H9 (cell line): ENCODE measurements at regions not wholly inside any gene's neighbourhood (a gene's known extent, or its start where the extent isn't known, plus 50 kb on each side); places are given as distances from the start of the nearest gene placed in this dataset.

Experiments used
- DNase-seq: peaks from one replicate; pipeline ENCODE4 v3.0.0-alpha.2; 2017
- H2AFZ ChIP-seq: one replicate; pipeline ENCODE4 v1.6.1; 2013; ENCODE audit warnings: mild to moderate bottlenecking, low read length, control low read depth, moderate library complexity
- H2AK5ac ChIP-seq: 2 replicates; pipeline ENCODE4 v1.6.1; 2013; ENCODE audit warnings: low read length, control low read depth, mixed read lengths; ENCODE audit not compliant: insufficient read length
- H2BK120ac ChIP-seq: one replicate; pipeline ENCODE4 v1.6.1; 2013; ENCODE audit warnings: low read depth, mild to moderate bottlenecking, low read length, control low read depth, inconsistent platforms; ENCODE audit not compliant: poor library complexity, severe bottlenecking
- H2BK12ac ChIP-seq: 2 replicates; pipeline ENCODE4 v1.6.1; 2013; ENCODE audit warnings: low read length, control low read depth, mixed read lengths, low read depth; ENCODE audit not compliant: insufficient read length
- H2BK15ac ChIP-seq: 2 replicates; pipeline ENCODE4 v1.6.1; 2013; ENCODE audit warnings: low read depth, low read length, control low read depth
- H2BK20ac ChIP-seq: one replicate; pipeline ENCODE4 v1.6.1; 2013; ENCODE audit warnings: low read depth, mild to moderate bottlenecking, low read length, control low read depth, inconsistent platforms; ENCODE audit not compliant: poor library complexity, severe bottlenecking
- H2BK5ac ChIP-seq: 2 replicates; pipeline ENCODE4 v1.6.1; 2013; ENCODE audit warnings: low read length, control low read depth, mixed read lengths; ENCODE audit not compliant: insufficient read length
- H3K14ac ChIP-seq: 2 replicates; pipeline ENCODE4 v1.6.1; 2013; ENCODE audit warnings: low read length, control low read depth; ENCODE audit not compliant: insufficient read depth
- H3K18ac ChIP-seq: 2 replicates; pipeline ENCODE4 v1.6.1; 2013; ENCODE audit warnings: low read depth, mild to moderate bottlenecking, mixed read lengths, low read length, control low read depth; ENCODE audit not compliant: insufficient read length
- H3K23ac ChIP-seq: 2 replicates; pipeline ENCODE4 v1.6.1; 2013; ENCODE audit warnings: low read length, control low read depth, mixed read lengths, low read depth; ENCODE audit not compliant: insufficient read length
- H3K23me2 ChIP-seq: 2 replicates; pipeline ENCODE4 v1.6.1; 2013; ENCODE audit warnings: low read depth, mild to moderate bottlenecking, mixed read lengths, low read length, control low read depth; ENCODE audit not compliant: insufficient read length, poor library complexity, severe bottlenecking
- H3K27ac ChIP-seq: 2 replicates; pipeline ENCODE4 v1.5.1; 2013; ENCODE audit warnings: low read length, control low read depth, mixed read lengths, low read depth; ENCODE audit not compliant: insufficient read length
- H3K27me3 ChIP-seq: 2 replicates; pipeline ENCODE4 v1.6.1; 2013; ENCODE audit warnings: low read length, control low read depth, inconsistent platforms; ENCODE audit not compliant: insufficient read depth
- H3K4ac ChIP-seq: 2 replicates; pipeline ENCODE4 v1.6.1; 2013; ENCODE audit warnings: low read depth, mild to moderate bottlenecking, control low read depth, inconsistent platforms, low read length, moderate library complexity
- H3K4me1 ChIP-seq: 2 replicates; pipeline ENCODE4 v1.6.1; 2013; ENCODE audit warnings: low read length, control low read depth, inconsistent platforms; ENCODE audit not compliant: insufficient read depth
- H3K4me2 ChIP-seq: 2 replicates; pipeline ENCODE4 v1.6.1; 2013; ENCODE audit warnings: low read length, control low read depth, mixed read lengths; ENCODE audit not compliant: insufficient read length, insufficient read depth
- H3K56ac ChIP-seq: 2 replicates; pipeline ENCODE4 v1.6.1; 2013; ENCODE audit warnings: low read depth, mild to moderate bottlenecking, mixed read lengths, low read length, control low read depth; ENCODE audit not compliant: insufficient read length
- H3K79me1 ChIP-seq: 2 replicates; pipeline ENCODE4 v1.6.1; 2013; ENCODE audit warnings: low read depth, mild to moderate bottlenecking, moderate library complexity, low read length, control low read depth, inconsistent platforms; ENCODE audit not compliant: insufficient read depth, poor library complexity, severe bottlenecking
- H3K79me2 ChIP-seq: 2 replicates; pipeline ENCODE4 v1.6.1; 2013; ENCODE audit warnings: low read length, control low read depth, inconsistent platforms; ENCODE audit not compliant: insufficient read depth
- H3K9ac ChIP-seq: 2 replicates; pipeline ENCODE4 v1.6.1; 2013; ENCODE audit warnings: low read length, control low read depth, mixed read lengths; ENCODE audit not compliant: insufficient read length; ENCODE audit errors: extremely low read depth
- H3K9me3 ChIP-seq: one replicate; pipeline ENCODE4 v1.6.1; 2013; ENCODE audit warnings: low read depth, low read length, inconsistent platforms; ENCODE audit not compliant: control insufficient read depth
- H3T11ph ChIP-seq: one replicate; pipeline ENCODE4 v1.6.1; 2013; ENCODE audit warnings: mild to moderate bottlenecking, low read length, control low read depth, inconsistent platforms
- H4K20me1 ChIP-seq: one replicate; pipeline ENCODE4 v1.6.1; 2013; ENCODE audit not compliant: control insufficient read depth, insufficient read length, insufficient read depth
- H4K5ac ChIP-seq: 2 replicates; pipeline ENCODE4 v1.6.1; 2013; ENCODE audit warnings: low read depth, mild to moderate bottlenecking, mixed read lengths, low read length, control low read depth; ENCODE audit not compliant: insufficient read length
- H4K8ac ChIP-seq: replicated peaks from 2 replicates; pipeline ENCODE4 v1.6.1; 2013; ENCODE audit warnings: low read length, control low read depth, mixed read lengths, low read depth; ENCODE audit not compliant: insufficient read length
- H4K91ac ChIP-seq: 2 replicates; pipeline ENCODE4 v1.6.1; 2013; ENCODE audit warnings: low read depth, mild to moderate bottlenecking, moderate library complexity, mixed read lengths, low read length, control low read depth; ENCODE audit not compliant: insufficient read length
- H3K27ac Mint-ChIP-seq, 3 experiments: 2 replicates in 2 of 3; 3 replicates in 1 of 3; pipeline ENCODE4 v1.8.0; 2020 to 2021; ENCODE audit warnings: mixed read lengths in 3 of 3, mild to moderate bottlenecking in 1 of 3, moderate library complexity in 1 of 3
- H3K27me3 Mint-ChIP-seq: 2 replicates; pipeline ENCODE4 v1.8.0; 2021; ENCODE audit warnings: low read depth, mild to moderate bottlenecking, moderate library complexity, mixed read lengths
- H3K36me3 Mint-ChIP-seq, 3 experiments: 2 replicates in 2 of 3; 3 replicates in 1 of 3; pipeline ENCODE4 v1.8.0; 2020 to 2021; ENCODE audit warnings: low read depth in 3 of 3, mixed read lengths in 3 of 3; ENCODE audit not compliant: insufficient read depth in 1 of 3
- H3K4me1 Mint-ChIP-seq, 2 experiments: 2 replicates each; pipeline ENCODE4 v1.8.0; 2020; ENCODE audit warnings: mixed read lengths in 2 of 2
- H3K4me3 Mint-ChIP-seq, 2 experiments: 2 replicates in 1 of 2; 3 replicates in 1 of 2; pipeline ENCODE4 v1.8.0; 2020 to 2021; ENCODE audit warnings: mild to moderate bottlenecking in 2 of 2, mixed read lengths in 2 of 2, moderate library complexity in 1 of 2
- H3K9me3 Mint-ChIP-seq, 2 experiments: 2 replicates in 1 of 2; 3 replicates in 1 of 2; pipeline ENCODE4 v1.8.0; 2020; ENCODE audit warnings: mild to moderate bottlenecking in 2 of 2, mixed read lengths in 2 of 2, moderate library complexity in 1 of 2
- CTCF ChIP-seq: fragments of 200-600 bp; sonication (generic); conservative IDR thresholded peaks from 3 replicates; pipeline ENCODE4 v1.8.0; 2021; ENCODE audit warnings: antibody characterized with exemption, mild to moderate bottlenecking
- WGBS: extraction: QIAGEN DNeasy Blood & Tissue Kit; methylation state at CpG from one replicate; pipeline ENCODE4 v1.1.7; 2013; ENCODE audit warnings: missing lambda C conversion rate, low lambda C conversion rate, mixed read lengths; ENCODE audit not compliant: insufficient read length; ENCODE audit errors: extremely low coverage; 5-methylcytosine and 5-hydroxymethylcytosine counted together

GRCh38 chr15:96219681-96220080 is 110.8 kb upstream of the NR2F2 start:
- H3K23me2 ChIP-seq, result no peaks in the 10 kb centered on the region
- Mint-ChIP-seq H3K4me3 (no peak overlapping the region), H3K27me3 (peaks cover 55% of the 10 kb centered on the region), H3K4me1 (no peaks in the 10 kb centered on the region), H3K27ac (no peak overlapping the region), H3K36me3 (no peaks in the 10 kb centered on the region; a peak in 1 of 7 replicates), H3K9me3 (no peaks in the 10 kb centered on the region; a peak in 1 of 5 replicates)
- no peak overlapping the region for H3K18ac ChIP-seq
- no peak overlapping the region for H3K4me2 ChIP-seq
- H3K79me1 ChIP-seq, result no peaks in the 10 kb centered on the region
- H2AK5ac ChIP-seq, result no peak overlapping the region
- no peak overlapping the region for H3T11ph ChIP-seq
- no peaks in the 10 kb centered on the region; the same call in 1 of the 2 replicates for H3K27me3 ChIP-seq
- H2AFZ ChIP-seq, result no peak overlapping the region
- H3K4me1 ChIP-seq, result no peaks in the 10 kb centered on the region
- no peak overlapping the region for H3K56ac ChIP-seq
- H4K91ac ChIP-seq, result no peak overlapping the region
- no peak overlapping the region for H2BK15ac ChIP-seq
- H3K9me3 ChIP-seq, result no peaks in the 10 kb centered on the region
- H2BK120ac ChIP-seq, result no peak overlapping the region
- H3K14ac ChIP-seq, result no peak overlapping the region
- no peak overlapping the region for H2BK20ac ChIP-seq
- H3K27ac ChIP-seq, result no peak overlapping the region
- no peak overlapping the region for H4K8ac ChIP-seq
- H4K5ac ChIP-seq, result no peak overlapping the region
- H3K4ac ChIP-seq, result no peak overlapping the region
- H4K20me1 ChIP-seq, result no peaks in the 10 kb centered on the region
- no peak for DNase-seq
- no CpG with 5 or more reads among the region's 3 CpGs for WGBS
- H3K79me2 ChIP-seq, result no peaks in the 10 kb centered on the region
- no peak overlapping the region for H3K23ac ChIP-seq
- no peak overlapping the region for H2BK5ac ChIP-seq
- no peak overlapping the region for H2BK12ac ChIP-seq
- no peak for TF ChIP-seq CTCF
- H3K9ac ChIP-seq, result no peak overlapping the region
